ENCODE measurements at regions not wholly inside any gene's neighbourhood (a gene's known extent, or its start where the extent isn't known, plus 50 kb on each side); places are given as distances from the start of the nearest gene placed in this dataset.

DNA sequence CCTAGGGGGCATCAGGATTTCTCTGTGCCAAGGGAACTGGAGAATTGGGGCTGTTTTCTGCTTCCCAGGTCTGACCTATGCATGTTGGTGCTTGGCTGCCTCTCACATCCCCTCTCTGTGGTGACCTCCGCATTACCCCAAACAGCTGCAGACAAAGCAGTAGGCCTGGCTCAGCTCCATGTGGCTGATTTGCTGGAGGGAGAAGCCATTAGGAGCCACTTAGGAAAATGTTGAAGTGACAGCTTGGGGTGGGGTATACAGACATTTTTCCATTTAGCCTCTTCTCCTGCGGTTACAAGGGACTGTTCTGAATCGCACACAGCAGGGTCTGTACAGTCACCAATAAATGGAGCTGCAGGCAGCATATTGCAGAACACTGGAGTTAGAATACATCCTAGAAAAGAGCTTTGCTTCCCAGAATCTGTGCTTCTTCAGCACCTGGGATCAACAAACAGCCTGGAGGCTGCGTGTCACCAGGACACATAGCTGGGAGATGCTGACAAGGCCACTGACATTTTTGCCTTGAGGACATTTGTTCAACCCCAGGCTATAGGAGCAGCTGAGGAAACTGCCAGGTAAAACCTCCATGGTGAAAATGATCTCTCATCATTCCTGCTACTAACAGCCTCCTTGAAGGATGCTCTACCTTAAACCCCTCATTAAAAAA lies 335.3 kb downstream of the DIRAS2 start:
- Mint-ChIP-seq H3K27ac (no peak overlapping the region), H3K4me3 (no peak overlapping the region), H3K27me3 (peaks cover 11% of the 10 kb centered on the region), H3K9me3 (no peaks in the 10 kb centered on the region), H3K36me3 (ENCODE audit: low read depth) (no peaks in the 10 kb centered on the region), H3K4me1 (no peaks in the 10 kb centered on the region)
- ChIA-PET POLR2A (no interaction called here), CTCF (no interaction called here)
- no peak for DNase-seq

- peaks cover 9% of the 10 kb centered on the region for H3K27me3 Mint-ChIP-seq
- no peak for DNase-seq
- POLR2A ChIA-PET: no interaction called here
- H3K4me1 Mint-ChIP-seq: no peaks in the 10 kb centered on the region
- no peak overlapping the region for H3K4me3 Mint-ChIP-seq
- no peaks in the 10 kb centered on the region for H3K9me3 Mint-ChIP-seq
- H3K36me3 Mint-ChIP-seq (ENCODE audit: low read depth): no peaks in the 10 kb centered on the region
- H3K27ac Mint-ChIP-seq: no peak overlapping the region
- CTCF ChIA-PET: interaction anchor here (1.1 kb wide), 1 partner anchor 8 kb away, joined by 4 read pairs; no protein-coding TSS in a partner anchor
Observed at GRCh38 chr9:90307891-90308290, 334.7 kb downstream of the DIRAS2 start.

- POLR2A ChIA-PET: no interaction called here
- H3K27me3 Mint-ChIP-seq: peaks cover 13% of the 10 kb centered on the region
- no peak overlapping the region for H3K4me3 Mint-ChIP-seq
- H3K9me3 Mint-ChIP-seq: no peaks in the 10 kb centered on the region
- H3K36me3 Mint-ChIP-seq (ENCODE audit: low read depth): no peaks in the 10 kb centered on the region
- CTCF ChIA-PET: interaction anchor here (1.1 kb wide), 1 partner anchor 8 kb away, joined by 4 read pairs; no protein-coding TSS in a partner anchor
- H3K27ac Mint-ChIP-seq: no peak overlapping the region
- DNase-seq: no peak
- no peaks in the 10 kb centered on the region for H3K4me1 Mint-ChIP-seq
Observed at GRCh38 chr9:90308691-90309090, 333.9 kb downstream of the DIRAS2 start.

- H3K27ac Mint-ChIP-seq: no peak overlapping the region
- H3K4me3 Mint-ChIP-seq: no peak overlapping the region
- H3K9me3 Mint-ChIP-seq: no peaks in the 10 kb centered on the region
- POLR2A ChIA-PET: no interaction called here
- H3K27me3 Mint-ChIP-seq: peaks cover 13% of the 10 kb centered on the region
- no peaks in the 10 kb centered on the region for H3K36me3 Mint-ChIP-seq (ENCODE audit: low read depth)
- no peak for DNase-seq
- H3K4me1 Mint-ChIP-seq: no peaks in the 10 kb centered on the region
- CTCF ChIA-PET: interaction anchor here (0.7 to 1.0 kb wide), 4 partner anchors 9 to 551 kb away, joined by 3 to 4 read pairs (median 3); no protein-coding TSS in a partner anchor
Observed at GRCh38 chr9:90309809-90310520, 332.7 kb downstream of the DIRAS2 start.

- Mint-ChIP-seq H3K9me3 (no peaks in the 10 kb centered on the region), H3K27ac (no peak overlapping the region), H3K4me3 (no peak overlapping the region), H3K36me3 (ENCODE audit: low read depth) (no peaks in the 10 kb centered on the region), H3K4me1 (no peaks in the 10 kb centered on the region), H3K27me3 (peaks cover 13% of the 10 kb centered on the region)
- CTCF ChIA-PET: interaction anchor here (0.9 to 1.0 kb wide), 2 partner anchors 469 to 551 kb away, joined by 3 read pairs; no protein-coding TSS in a partner anchor
- POLR2A ChIA-PET: no interaction called here
- no peak for DNase-seq
Observed at GRCh38 chr9:90310521-90310876, 332.1 kb downstream of the DIRAS2 start.

DNA sequence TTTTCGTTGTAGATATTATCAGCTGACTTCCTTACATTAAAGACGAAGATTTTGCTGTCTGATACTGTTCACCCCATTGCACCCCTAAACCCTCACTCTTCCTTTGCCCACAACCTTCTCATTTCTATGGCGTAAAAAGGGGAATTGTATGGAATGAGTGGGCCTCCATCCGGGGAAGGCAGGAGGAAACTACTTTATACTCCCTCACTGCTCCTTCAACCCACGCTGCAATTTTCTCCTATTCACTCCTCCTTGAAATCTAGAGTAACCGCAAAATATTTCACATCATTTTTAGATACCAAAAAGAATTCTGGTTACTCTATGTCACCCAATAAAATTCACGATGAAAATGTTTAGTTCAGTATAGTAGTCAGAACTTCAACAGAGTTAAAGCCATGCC lies 330.8 kb downstream of the DIRAS2 start:
- no peak overlapping the region for H3K27ac Mint-ChIP-seq
- no peaks in the 10 kb centered on the region for H3K4me1 Mint-ChIP-seq
- H3K36me3 Mint-ChIP-seq (ENCODE audit: low read depth): no peaks in the 10 kb centered on the region
- H3K27me3 Mint-ChIP-seq: peaks cover 15% of the 10 kb centered on the region
- CTCF ChIA-PET: no interaction called here
- no peaks in the 10 kb centered on the region for H3K9me3 Mint-ChIP-seq
- DNase-seq: no peak
- H3K4me3 Mint-ChIP-seq: no peak overlapping the region
- POLR2A ChIA-PET: no interaction called here

DNA sequence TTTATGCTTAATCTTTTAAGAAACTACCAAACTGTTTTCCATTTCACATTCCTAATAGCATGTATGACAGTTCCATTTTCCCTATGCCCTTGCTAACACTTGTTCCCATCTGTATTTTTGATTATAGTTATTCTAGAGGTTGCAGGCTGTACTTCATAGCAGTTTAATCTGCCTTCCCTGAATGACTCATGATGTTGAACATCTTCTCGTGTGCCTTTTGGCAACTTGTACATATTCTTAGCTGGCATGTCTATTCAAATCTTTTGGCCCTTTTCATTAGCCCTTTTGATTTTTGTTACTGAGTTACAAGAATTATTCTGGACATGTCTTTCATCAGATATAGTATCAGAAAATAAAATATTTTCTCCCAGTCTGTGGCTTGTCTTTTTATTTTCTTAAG lies 320.3 kb downstream of the DIRAS2 start:
- H3K36me3 Mint-ChIP-seq (ENCODE audit: low read depth): no peaks in the 10 kb centered on the region
- no peak overlapping the region for H3K4me3 Mint-ChIP-seq
- peaks cover 16% of the 10 kb centered on the region for H3K27me3 Mint-ChIP-seq
- ChIA-PET CTCF (no interaction called here), POLR2A (no interaction called here)
- H3K4me1 Mint-ChIP-seq: no peaks in the 10 kb centered on the region
- DNase-seq: no peak
- H3K9me3 Mint-ChIP-seq: no peaks in the 10 kb centered on the region
- no peak overlapping the region for H3K27ac Mint-ChIP-seq

- DNase-seq: no peak
- H3K27me3 Mint-ChIP-seq: peaks cover 18% of the 10 kb centered on the region
- ChIA-PET CTCF (no interaction called here), POLR2A (no interaction called here)
- H3K4me3 Mint-ChIP-seq: no peak overlapping the region
- H3K9me3 Mint-ChIP-seq: no peaks in the 10 kb centered on the region
- no peak overlapping the region for H3K27ac Mint-ChIP-seq
- H3K4me1 Mint-ChIP-seq: no peaks in the 10 kb centered on the region
- H3K36me3 Mint-ChIP-seq (ENCODE audit: low read depth): no peaks in the 10 kb centered on the region
Observed at GRCh38 chr9:90325913-90326653, 316.5 kb downstream of the DIRAS2 start.

DNA sequence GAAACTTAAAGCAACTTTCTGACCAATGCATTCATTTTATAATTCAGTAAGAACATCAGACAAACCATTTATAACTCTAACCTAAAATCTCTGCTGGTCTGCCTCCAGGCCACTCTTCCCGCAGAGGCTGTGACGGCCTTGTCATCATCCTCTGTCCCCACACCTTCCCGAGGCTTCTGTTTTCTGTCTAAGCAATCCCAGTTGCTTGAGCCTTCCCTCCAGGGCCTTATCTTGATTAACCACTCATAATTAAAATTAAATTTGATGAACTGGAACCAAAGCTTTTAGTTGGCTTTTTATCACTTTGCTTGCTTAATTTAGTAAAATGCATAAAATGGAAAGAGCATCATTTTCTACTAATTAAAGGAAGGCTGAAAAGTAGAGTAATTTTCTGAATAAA lies 312.4 kb downstream of the DIRAS2 start:
- no peak for DNase-seq
- no peak overlapping the region for H3K27ac Mint-ChIP-seq
- CTCF ChIA-PET: no interaction called here

GRCh38 chr9:90331826-90332575 lies 310.6 kb downstream of the DIRAS2 start:
- H3K4me1 Mint-ChIP-seq: no peaks in the 10 kb centered on the region
- peaks cover 27% of the 10 kb centered on the region for H3K27me3 Mint-ChIP-seq
- no peaks in the 10 kb centered on the region for H3K9me3 Mint-ChIP-seq
- no peak for DNase-seq
- no peaks in the 10 kb centered on the region for H3K36me3 Mint-ChIP-seq (ENCODE audit: low read depth)
- ChIA-PET POLR2A (no interaction called here), CTCF (no interaction called here)
- H3K4me3 Mint-ChIP-seq: no peak overlapping the region
- H3K27ac Mint-ChIP-seq: no peak overlapping the region

More for the DNA sequence above, 312.4 kb downstream of the DIRAS2 start:
- Mint-ChIP-seq H3K36me3 (ENCODE audit: low read depth) (no peaks in the 10 kb centered on the region), H3K27me3 (peaks cover 27% of the 10 kb centered on the region), H3K4me3 (no peak overlapping the region), H3K9me3 (no peaks in the 10 kb centered on the region), H3K4me1 (no peaks in the 10 kb centered on the region)
- POLR2A ChIA-PET: no interaction called here

DNA sequence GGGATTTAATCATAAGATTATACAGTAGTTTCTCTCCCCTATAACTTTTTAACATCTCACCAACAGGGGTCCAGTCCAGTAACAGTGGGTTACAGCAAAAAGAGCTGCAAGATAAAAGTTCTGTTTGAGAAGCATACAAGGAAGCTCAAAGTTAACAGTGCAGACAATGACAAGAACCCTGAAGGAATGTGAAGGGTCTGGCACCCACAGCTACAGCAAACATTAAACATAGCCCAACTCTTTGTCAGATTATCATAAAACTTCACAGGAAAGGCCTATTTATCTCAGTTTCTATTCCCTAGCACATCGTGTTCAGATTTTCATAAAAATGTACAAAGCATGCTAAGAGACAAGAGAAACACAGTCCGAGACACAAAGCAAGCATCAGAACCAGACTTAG lies 309.4 kb downstream of the DIRAS2 start:
- DNase-seq: no peak
- Mint-ChIP-seq H3K36me3 (ENCODE audit: low read depth) (no peaks in the 10 kb centered on the region), H3K27me3 (peaks cover 24% of the 10 kb centered on the region), H3K4me3 (no peak overlapping the region), H3K9me3 (no peaks in the 10 kb centered on the region), H3K4me1 (no peaks in the 10 kb centered on the region), H3K27ac (no peak overlapping the region)
- ChIA-PET CTCF (no interaction called here), POLR2A (no interaction called here)

GRCh38 chr9:90340421-90340820 lies 302.2 kb downstream of the DIRAS2 start:
- Mint-ChIP-seq H3K27ac (no peak overlapping the region), H3K4me3 (no peak overlapping the region), H3K9me3 (no peaks in the 10 kb centered on the region), H3K27me3 (peaks cover 14% of the 10 kb centered on the region), H3K36me3 (ENCODE audit: low read depth) (no peaks in the 10 kb centered on the region), H3K4me1 (no peaks in the 10 kb centered on the region)
- CTCF ChIA-PET: no interaction called here
- DNase-seq: no peak
- POLR2A ChIA-PET: no interaction called here

GRCh38 chr9:90342607-90343006 lies 300.0 kb downstream of the DIRAS2 start:
- ChIA-PET POLR2A (no interaction called here), CTCF (no interaction called here)
- Mint-ChIP-seq H3K4me1 (no peaks in the 10 kb centered on the region), H3K9me3 (no peaks in the 10 kb centered on the region), H3K27me3 (peaks cover 14% of the 10 kb centered on the region), H3K4me3 (no peak overlapping the region), H3K27ac (no peak overlapping the region), H3K36me3 (ENCODE audit: low read depth) (no peaks in the 10 kb centered on the region)
- no peak for DNase-seq

All from activated CD4-positive, alpha-beta T cell treated with anti-CD3 and anti-CD28 coated beads, Interleukin-2, amount 10 ng/mL, durations not matched to agents 7 days and 5 days (primary cell).